IPS-15b (cell line): ENCODE measurements at regions not wholly inside any gene's neighbourhood (a gene's known extent, or its start where the extent isn't known, plus 50 kb on each side); places are given as distances from the start of the nearest gene placed in this dataset.

ENCODE experiments used
- H3K27me3 ChIP-seq: one replicate; pipeline ENCODE4 v1.6.1; 2013; ENCODE audit warnings: low read length; ENCODE audit not compliant: control insufficient read depth, insufficient read depth
- H3K36me3 ChIP-seq: one replicate; pipeline ENCODE4 v1.6.1; 2013; ENCODE audit warnings: low read length; ENCODE audit not compliant: control insufficient read depth, insufficient read depth
- H3K4me1 ChIP-seq: one replicate; pipeline ENCODE4 v1.6.1; 2013; ENCODE audit warnings: mild to moderate bottlenecking, low read length; ENCODE audit not compliant: control insufficient read depth, insufficient read depth
- H3K4me3 ChIP-seq: one replicate; pipeline ENCODE4 v1.5.1; 2013; ENCODE audit warnings: low read depth, low read length
- H3K9ac ChIP-seq: one replicate; pipeline ENCODE4 v1.6.1; 2013; ENCODE audit warnings: low read depth, mild to moderate bottlenecking, low read length
- H3K9me3 ChIP-seq: one replicate; pipeline ENCODE4 v1.6.1; 2013; ENCODE audit warnings: mild to moderate bottlenecking, low read length; ENCODE audit not compliant: control insufficient read depth, insufficient read depth

DNA sequence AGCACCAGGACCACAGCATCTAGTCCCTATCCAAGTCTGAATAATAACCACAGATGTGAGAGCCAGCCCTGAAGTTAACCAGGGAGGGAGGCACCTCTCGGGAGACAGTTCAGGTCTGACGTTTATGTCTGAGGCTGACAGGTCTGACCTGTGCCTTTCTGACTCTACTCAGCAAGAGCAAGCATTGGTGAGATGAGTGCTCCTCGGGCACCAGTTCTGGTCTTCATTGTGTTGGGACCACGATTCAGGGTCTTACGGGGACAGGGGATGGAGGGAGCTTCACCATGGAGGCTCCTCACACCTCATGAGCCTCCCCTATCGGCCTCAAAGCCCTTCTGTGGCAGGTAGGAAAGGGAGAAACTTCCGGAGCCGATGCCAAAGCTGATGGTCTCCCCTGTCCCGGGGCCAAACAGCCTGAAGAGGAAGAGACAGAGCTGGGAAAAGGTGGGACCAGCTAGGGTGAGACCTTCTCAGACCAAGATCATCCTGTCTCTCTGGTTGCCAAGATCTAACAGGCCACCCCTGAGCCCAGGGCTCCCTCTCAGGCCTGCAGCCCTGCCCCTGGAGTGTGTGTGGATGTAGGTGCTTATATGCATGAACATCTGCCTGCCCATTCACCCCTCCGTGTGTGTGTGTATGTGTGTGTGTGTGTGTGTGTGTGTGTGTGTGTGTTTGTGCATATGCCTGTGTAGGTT lies 170.5 kb downstream of the VEGFA start:
- H3K9me3 ChIP-seq, result no peaks in the 10 kb centered on the region
- H3K27me3 ChIP-seq, result no peaks in the 10 kb centered on the region
- H3K9ac ChIP-seq, result no peak overlapping the region
- peaks cover 2% of the 10 kb centered on the region for H3K4me1 ChIP-seq
- no peak overlapping the region for H3K4me3 ChIP-seq
- H3K36me3 ChIP-seq, result no peaks in the 10 kb centered on the region

DNA sequence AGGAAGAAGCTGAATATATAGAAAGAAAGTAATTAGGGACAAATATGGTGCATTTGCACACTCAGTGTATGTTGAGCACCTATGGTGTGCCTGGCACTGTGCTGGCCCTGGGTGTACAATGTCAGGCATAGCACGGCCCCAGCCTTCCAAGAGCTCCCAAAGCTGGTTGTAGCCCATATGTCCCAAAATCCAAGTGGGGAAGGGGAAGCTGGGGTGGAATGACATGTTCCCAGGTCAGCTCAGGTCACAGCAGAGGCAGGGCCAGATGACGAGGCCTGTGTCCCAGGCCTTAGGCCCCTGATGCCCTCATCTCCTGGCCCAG lies 170.0 kb downstream of the VEGFA start:
- Histone ChIP-seq H3K9ac (no peak overlapping the region), H3K27me3 (no peaks in the 10 kb centered on the region), H3K4me1 (peaks cover 2% of the 10 kb centered on the region), H3K4me3 (no peak overlapping the region), H3K9me3 (no peaks in the 10 kb centered on the region), H3K36me3 (no peaks in the 10 kb centered on the region)

GRCh38 chr6:43939281-43940070 lies 169.5 kb downstream of the VEGFA start:
- Histone ChIP-seq H3K9ac (no peak overlapping the region), H3K36me3 (no peaks in the 10 kb centered on the region), H3K9me3 (no peaks in the 10 kb centered on the region), H3K4me3 (no peak overlapping the region), H3K4me1 (peaks cover 2% of the 10 kb centered on the region), H3K27me3 (no peaks in the 10 kb centered on the region)

DNA sequence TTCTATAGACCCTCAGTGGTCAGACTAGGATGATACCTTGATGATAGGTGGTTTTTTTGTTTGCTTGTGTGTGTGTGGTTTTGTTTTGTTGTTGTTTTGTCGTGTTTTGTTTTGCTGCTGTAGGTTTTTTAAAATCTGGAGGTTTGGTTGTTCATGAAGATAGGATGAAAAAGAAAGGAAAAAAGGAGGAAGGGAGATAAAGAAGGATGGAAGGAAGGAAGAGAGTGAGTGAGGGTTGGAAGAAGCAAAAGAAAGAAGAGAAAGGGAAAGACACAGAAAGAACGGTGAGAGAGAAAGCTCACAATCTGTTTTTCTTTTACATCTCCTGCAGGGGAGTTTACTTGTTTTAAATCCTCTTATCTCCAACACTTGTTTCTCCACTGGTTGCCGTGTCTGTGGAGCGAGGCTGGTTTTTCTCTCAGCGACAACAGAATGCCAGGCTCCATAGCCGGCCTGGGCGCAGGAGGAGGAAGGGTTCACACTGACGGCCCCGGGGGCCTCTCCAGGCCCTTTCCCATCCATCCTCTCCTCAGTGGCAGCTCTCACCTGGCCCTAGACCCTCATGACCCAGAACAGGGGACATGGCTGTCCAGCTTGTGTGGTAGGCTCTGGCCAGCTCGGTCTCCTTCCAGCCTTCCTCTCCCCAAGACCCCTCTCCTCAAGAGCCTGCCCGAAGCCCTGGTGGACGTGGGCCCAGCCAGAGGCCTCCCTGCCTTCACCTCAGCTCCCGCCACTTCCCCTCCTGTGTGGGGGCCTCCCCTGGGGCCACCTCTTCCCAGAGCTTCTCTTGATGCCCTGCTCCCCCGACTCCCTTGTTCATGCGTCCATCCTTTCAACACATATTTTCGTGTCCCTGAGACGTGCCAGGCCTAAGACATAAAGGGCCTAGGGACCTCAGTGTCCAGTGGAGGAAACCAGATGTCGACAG lies 168.4 kb downstream of the VEGFA start:
- Histone ChIP-seq H3K36me3 (no peaks in the 10 kb centered on the region), H3K27me3 (no peaks in the 10 kb centered on the region), H3K9ac (no peak overlapping the region), H3K4me3 (no peak overlapping the region), H3K9me3 (no peaks in the 10 kb centered on the region), H3K4me1 (peaks cover 2% of the 10 kb centered on the region)

- Histone ChIP-seq H3K9ac (no peak overlapping the region), H3K36me3 (no peaks in the 10 kb centered on the region), H3K4me1 (peaks cover 2% of the 10 kb centered on the region)
These were observed 167.5 kb downstream of the VEGFA start for GRCh38 chr6:43937236-43938177.

GRCh38 chr6:43936476-43936875 lies 166.5 kb downstream of the VEGFA start:
- H3K36me3 ChIP-seq, result no peaks in the 10 kb centered on the region
- no peaks in the 10 kb centered on the region for H3K9me3 ChIP-seq
- H3K9ac ChIP-seq, result no peak overlapping the region
- H3K27me3 ChIP-seq, result no peaks in the 10 kb centered on the region
- H3K4me1 ChIP-seq, result peaks cover 2% of the 10 kb centered on the region
- no peak overlapping the region for H3K4me3 ChIP-seq

More at GRCh38 chr6:43937236-43938177, 167.5 kb downstream of the VEGFA start:
- no peaks in the 10 kb centered on the region for H3K27me3 ChIP-seq
- H3K9me3 ChIP-seq, result no peaks in the 10 kb centered on the region
- H3K4me3 ChIP-seq, result no peak overlapping the region

- no peaks in the 10 kb centered on the region for H3K27me3 ChIP-seq
- H3K4me3 ChIP-seq, result no peak overlapping the region
- H3K36me3 ChIP-seq, result no peaks in the 10 kb centered on the region
- no peaks in the 10 kb centered on the region for H3K9me3 ChIP-seq
- H3K4me1 ChIP-seq, result no peaks in the 10 kb centered on the region
- no peak overlapping the region for H3K9ac ChIP-seq
These were observed 166.0 kb downstream of the VEGFA start for GRCh38 chr6:43935921-43936439.

- Histone ChIP-seq H3K36me3 (no peaks in the 10 kb centered on the region), H3K9me3 (no peaks in the 10 kb centered on the region), H3K27me3 (no peaks in the 10 kb centered on the region), H3K4me1 (no peaks in the 10 kb centered on the region), H3K9ac (no peak overlapping the region), H3K4me3 (no peak overlapping the region)
These were observed 165.0 kb downstream of the VEGFA start for GRCh38 chr6:43934803-43935602.

- no peaks in the 10 kb centered on the region for H3K9me3 ChIP-seq
- H3K9ac ChIP-seq, result no peak overlapping the region
- no peaks in the 10 kb centered on the region for H3K4me1 ChIP-seq
- H3K4me3 ChIP-seq, result no peak overlapping the region
- H3K27me3 ChIP-seq, result no peaks in the 10 kb centered on the region
- H3K36me3 ChIP-seq, result no peaks in the 10 kb centered on the region
These were observed 164.3 kb downstream of the VEGFA start for GRCh38 chr6:43934183-43934802.
